ENCODE measurements at regions not wholly inside any gene's neighbourhood (a gene's known extent, or its start where the extent isn't known, plus 50 kb on each side); places are given as distances from the start of the nearest gene placed in this dataset.
"Not testable (repeated sequence)": the region's sequence is repeated elsewhere in the genome, so short reads cannot be mapped to it uniquely, and the experiment has no call there.

DNA sequence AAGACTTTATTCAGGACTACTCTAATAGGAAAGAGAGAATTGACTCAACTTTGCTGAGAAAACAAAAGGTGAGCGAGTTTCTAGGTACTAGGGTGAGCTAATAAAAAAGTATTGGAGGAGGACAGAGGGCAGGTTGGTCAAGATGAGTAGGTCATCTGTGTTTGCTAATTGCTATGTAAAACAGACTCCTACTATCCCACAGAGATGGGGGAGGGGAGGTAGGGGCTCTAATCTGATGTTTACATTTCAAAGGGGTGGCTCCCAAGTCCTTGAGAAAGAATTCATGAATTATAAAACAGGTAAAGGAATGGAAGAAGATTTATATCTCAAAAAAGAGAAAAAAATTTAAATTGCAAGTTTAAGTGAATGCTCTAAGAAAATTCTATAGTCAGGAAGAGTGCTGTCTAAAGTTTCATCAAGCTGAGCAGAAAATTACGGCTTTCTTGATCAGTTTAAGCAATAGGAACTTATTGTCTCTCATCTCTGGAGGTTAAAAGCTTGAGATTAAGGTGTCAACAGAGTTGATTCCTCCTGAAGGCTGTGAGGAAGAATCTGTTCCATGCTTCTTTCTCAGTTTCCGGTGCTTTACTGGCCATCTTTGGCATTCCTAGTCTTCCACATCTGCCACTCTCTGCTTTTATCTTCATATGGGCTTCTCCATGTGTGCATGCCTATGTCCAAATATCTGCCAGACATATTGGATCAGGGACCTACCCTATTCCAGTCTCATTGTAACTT, 790.3 kb downstream of the SLITRK5 start:
- no peak overlapping the region for H3K4me3 Mint-ChIP-seq
- no peak overlapping the region for H3K27ac Mint-ChIP-seq
- peaks cover 2 to 4% (median 3%) of the 10 kb centered on the region in 3 donors for H3K27me3 Mint-ChIP-seq (ENCODE audit: low read depth in 3 of 3)
- no peak for DNase-seq
- H3K4me1 Mint-ChIP-seq: peaks cover 0 to 12% of the 10 kb centered on the region in 2 donors
- no peaks in the 10 kb centered on the region for H3K9me3 Mint-ChIP-seq
- H3K36me3 Mint-ChIP-seq: peaks cover 0 to 4% (median 0%) of the 10 kb centered on the region in 3 donors

DNA sequence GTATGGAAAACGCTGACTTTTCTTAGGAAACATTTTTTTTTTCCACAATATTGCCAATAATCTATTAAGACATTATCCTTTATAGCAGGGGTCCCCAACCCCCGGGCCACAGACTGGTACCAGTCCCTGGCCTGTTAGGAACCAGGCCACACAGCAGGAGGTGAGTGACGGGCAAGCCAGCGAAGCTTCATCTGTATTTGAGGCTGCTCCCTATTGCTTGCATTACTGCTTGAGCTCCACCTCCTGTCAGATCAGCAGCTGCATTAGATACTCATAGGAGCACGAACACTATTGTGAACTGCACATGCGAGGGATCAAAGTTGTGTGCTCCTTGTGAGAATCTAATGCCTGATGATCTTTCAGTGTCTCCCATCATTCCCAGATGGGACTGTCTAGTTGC, 793.7 kb downstream of the SLITRK5 start:
- H3K27me3 Mint-ChIP-seq (ENCODE audit: low read depth in 3 of 3): peaks cover 0 to 4% (median 2%) of the 10 kb centered on the region in 3 donors
- no peak overlapping the region for H3K4me3 Mint-ChIP-seq
- H3K9me3 Mint-ChIP-seq: no peaks in the 10 kb centered on the region
- H3K36me3 Mint-ChIP-seq: no peaks in the 10 kb centered on the region
- H3K4me1 Mint-ChIP-seq: peaks cover 0 to 15% of the 10 kb centered on the region in 2 donors
- no peak overlapping the region for H3K27ac Mint-ChIP-seq
- DNase-seq: no peak

- no peaks in the 10 kb centered on the region for H3K27me3 Mint-ChIP-seq (ENCODE audit: low read depth in 3 of 3)
- H3K4me1 Mint-ChIP-seq: peaks cover 0 to 9% of the 10 kb centered on the region in 2 donors
- no peak for DNase-seq
- no peak overlapping the region for H3K27ac Mint-ChIP-seq
- H3K36me3 Mint-ChIP-seq: peaks cover 0 to 4% (median 0%) of the 10 kb centered on the region in 3 donors
- no peak overlapping the region for H3K4me3 Mint-ChIP-seq
- no peaks in the 10 kb centered on the region for H3K9me3 Mint-ChIP-seq
Measured at GRCh38 chr13:88472316-88472715, 801.1 kb downstream of the SLITRK5 start.

DNA sequence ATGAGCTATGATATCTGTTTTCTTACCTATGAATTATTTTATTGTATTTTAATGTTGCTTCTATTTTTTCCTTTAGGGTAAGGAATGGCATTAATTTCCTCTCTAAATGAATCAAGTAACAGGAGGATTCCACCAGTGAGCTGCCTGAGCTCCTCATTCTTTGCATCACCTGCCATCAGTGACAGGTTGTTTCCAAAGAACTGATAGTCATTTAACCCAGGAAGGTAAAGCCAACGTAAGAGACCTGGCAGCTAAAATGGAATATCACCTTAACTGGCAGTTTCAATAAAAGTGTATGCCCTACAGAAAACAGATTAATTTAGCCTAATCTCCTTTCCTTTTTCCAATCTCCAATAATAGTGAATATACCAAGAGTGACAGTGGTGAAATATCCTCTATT, 812.0 kb downstream of the SLITRK5 start:
- Mint-ChIP-seq H3K9me3 (peaks cover 3 to 18% (median 9%) of the 10 kb centered on the region in 6 donors), H3K27me3 (ENCODE audit: low read depth in 3 of 3) (peaks cover 0 to 7% (median 0%) of the 10 kb centered on the region in 3 donors), H3K27ac (no peak overlapping the region), H3K4me1 (peaks cover 2 to 6% of the 10 kb centered on the region in 2 donors), H3K36me3 (peaks cover 4 to 14% (median 11%) of the 10 kb centered on the region in 3 donors), H3K4me3 (no peak overlapping the region)
- DNase-seq: no peak

DNA sequence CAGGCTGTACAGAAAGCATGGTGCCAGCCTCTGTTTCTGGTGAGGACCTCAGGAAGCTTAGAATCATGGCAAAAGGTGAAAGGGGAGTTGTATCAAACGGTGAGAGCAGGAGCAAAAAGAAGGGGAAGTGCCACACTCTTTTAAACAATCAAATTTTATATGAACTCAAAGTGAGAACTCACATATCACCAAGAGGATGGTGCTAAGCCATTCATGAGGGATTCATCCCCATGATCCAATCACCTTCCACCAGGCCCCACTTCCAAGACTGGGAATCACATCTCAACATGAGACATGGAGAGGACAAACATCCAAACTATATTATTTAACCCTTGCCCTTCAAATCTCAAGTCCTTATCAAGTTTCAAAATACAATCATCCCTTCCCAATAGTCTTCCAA, 836.7 kb downstream of the SLITRK5 start:
- no peak for DNase-seq
- Mint-ChIP-seq H3K36me3 (peaks cover 41 to 65% (median 56%) of the 10 kb centered on the region in 3 donors), H3K4me3 (no peak overlapping the region), H3K27me3 (ENCODE audit: low read depth in 3 of 3) (peaks cover 0 to 4% (median 2%) of the 10 kb centered on the region in 3 donors), H3K4me1 (peaks cover 4 to 13% of the 10 kb centered on the region in 2 donors), H3K27ac (peak overlapping the region in 1 of 6 donors; percentile 15), H3K9me3 (peaks cover 43 to 74% (median 56%) of the 10 kb centered on the region in 6 donors)

DNA sequence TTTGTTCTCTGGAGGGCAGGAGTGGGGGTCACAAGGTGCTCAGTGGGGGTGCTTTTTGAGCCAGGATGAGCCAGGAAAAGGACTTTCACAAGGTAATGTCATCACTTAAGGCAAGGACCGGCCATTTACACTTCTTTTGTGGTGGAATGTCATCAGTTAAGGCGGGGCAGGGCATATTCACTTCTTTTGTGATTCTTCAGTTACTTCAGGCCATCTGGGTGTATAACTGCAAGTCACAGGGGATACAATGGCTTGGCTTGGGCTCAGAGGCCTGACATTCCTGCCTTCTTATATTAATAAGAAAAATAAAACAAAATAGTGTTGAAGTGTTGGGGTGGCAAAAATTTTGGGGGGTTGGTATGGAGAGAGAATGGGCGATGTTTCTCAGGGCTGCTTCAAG, 841.8 kb downstream of the SLITRK5 start:
- not testable (repeated sequence) for H3K27ac Mint-ChIP-seq; DNase-seq; H3K27me3 Mint-ChIP-seq (ENCODE audit: low read depth in 3 of 3); H3K4me3 Mint-ChIP-seq
- Mint-ChIP-seq H3K36me3 (peaks cover 20 to 37% (median 24%) of the 10 kb centered on the region in 3 donors), H3K9me3 (peaks cover 17 to 32% (median 26%) of the 10 kb centered on the region in 6 donors), H3K4me1 (peaks cover 4 to 13% of the 10 kb centered on the region in 2 donors)

DNA sequence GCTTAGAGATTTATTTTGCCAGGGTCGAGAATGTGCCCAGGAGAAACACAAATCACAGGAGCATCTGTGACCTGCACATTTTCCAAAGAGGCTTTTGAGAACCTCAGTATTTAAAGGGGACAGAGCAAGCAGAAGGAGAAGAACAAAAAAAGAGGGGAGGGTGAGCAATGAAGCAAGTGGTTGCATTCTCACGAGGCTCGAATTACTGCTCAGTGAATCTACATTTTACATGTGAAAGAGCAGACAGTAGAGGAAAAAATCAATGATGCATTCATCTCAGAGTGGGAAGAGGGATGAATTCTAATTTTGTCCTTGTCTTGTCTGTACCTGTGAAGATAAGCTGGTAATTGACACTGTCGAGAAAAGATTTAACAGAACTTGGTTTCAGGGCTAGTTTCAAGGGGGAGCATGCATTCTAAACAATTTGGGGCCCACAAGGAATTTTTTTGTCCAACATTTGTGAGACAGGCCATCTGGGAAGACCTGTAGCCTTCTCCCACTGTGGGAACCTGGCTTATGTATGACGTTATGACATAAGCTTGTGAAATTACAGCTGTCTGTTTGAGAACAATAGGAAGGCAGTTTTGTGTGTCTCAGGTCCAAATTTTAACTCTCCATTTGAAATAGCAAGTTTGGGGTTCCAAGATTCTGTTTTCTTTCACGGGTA, 855.1 kb downstream of the SLITRK5 start:
- H3K4me3 Mint-ChIP-seq: no peak overlapping the region
- H3K9me3 Mint-ChIP-seq: peaks cover 3 to 20% (median 6%) of the 10 kb centered on the region in 6 donors
- no peaks in the 10 kb centered on the region for H3K27me3 Mint-ChIP-seq (ENCODE audit: low read depth in 3 of 3)
- H3K27ac Mint-ChIP-seq: no peak overlapping the region
- H3K36me3 Mint-ChIP-seq: peaks cover 5 to 22% (median 7%) of the 10 kb centered on the region in 3 donors
- H3K4me1 Mint-ChIP-seq: peaks cover 1 to 11% of the 10 kb centered on the region in 2 donors
- no peak for DNase-seq

DNA sequence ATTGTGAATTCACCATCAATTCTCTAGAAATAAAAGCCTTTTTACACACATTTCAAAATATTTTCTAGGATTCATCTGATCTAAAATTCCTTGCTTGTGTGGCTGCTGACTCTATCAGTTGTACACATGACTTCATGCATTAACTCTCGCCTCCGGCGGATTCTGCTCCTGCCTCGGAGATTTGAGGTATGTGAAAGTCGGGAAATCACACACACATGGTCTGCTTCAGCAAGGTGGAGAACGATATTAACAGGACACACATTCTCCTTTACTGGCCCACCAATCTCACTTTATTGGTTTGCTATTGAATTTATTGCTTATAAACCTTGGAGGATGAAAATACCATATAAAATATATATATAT, 855.7 kb downstream of the SLITRK5 start:
- H3K27ac Mint-ChIP-seq: no peak overlapping the region
- no peak for DNase-seq
- no peak overlapping the region for H3K4me3 Mint-ChIP-seq
- peaks cover 0 to 1% (median 0%) of the 10 kb centered on the region in 3 donors for H3K27me3 Mint-ChIP-seq (ENCODE audit: low read depth in 3 of 3)
- H3K4me1 Mint-ChIP-seq: peaks cover 1 to 11% of the 10 kb centered on the region in 2 donors
- H3K9me3 Mint-ChIP-seq: peaks cover 3 to 20% (median 5%) of the 10 kb centered on the region in 6 donors
- peaks cover 5 to 22% (median 7%) of the 10 kb centered on the region in 3 donors for H3K36me3 Mint-ChIP-seq

DNA sequence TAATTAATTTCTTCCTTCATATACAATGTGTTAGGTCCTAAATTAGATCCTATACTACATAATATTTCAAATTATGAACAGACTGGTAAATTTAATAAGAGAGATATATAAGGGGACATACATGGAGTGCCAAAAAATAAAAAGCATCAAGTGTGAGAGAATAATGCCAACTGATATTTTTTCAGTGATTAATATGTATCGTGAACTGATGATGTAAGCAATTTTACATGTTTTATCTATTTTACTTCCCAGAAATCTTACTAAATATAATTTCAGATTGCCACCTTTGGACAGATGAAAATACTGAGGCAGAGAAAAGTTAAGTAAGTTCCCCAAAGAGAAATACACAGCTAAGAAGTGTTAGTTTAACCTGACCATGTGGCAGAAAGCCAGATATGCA, 870.8 kb downstream of the SLITRK5 start:
- no peaks in the 10 kb centered on the region for H3K9me3 Mint-ChIP-seq
- H3K27ac Mint-ChIP-seq: no peak overlapping the region
- H3K4me1 Mint-ChIP-seq: no peaks in the 10 kb centered on the region
- no peak overlapping the region for H3K4me3 Mint-ChIP-seq
- H3K27me3 Mint-ChIP-seq (ENCODE audit: low read depth in 3 of 3): no peaks in the 10 kb centered on the region
- DNase-seq: no peak
- H3K36me3 Mint-ChIP-seq: peaks cover 5 to 19% (median 5%) of the 10 kb centered on the region in 3 donors

GRCh38 chr13:88544836-88545235, 873.7 kb downstream of the SLITRK5 start:
- peaks cover 5 to 13% (median 5%) of the 10 kb centered on the region in 3 donors for H3K36me3 Mint-ChIP-seq
- H3K27ac Mint-ChIP-seq: peak overlapping the region in 1 of 6 donors; percentile 14
- H3K4me1 Mint-ChIP-seq: no peaks in the 10 kb centered on the region
- DNase-seq: no peak
- no peaks in the 10 kb centered on the region for H3K9me3 Mint-ChIP-seq
- no peak overlapping the region for H3K4me3 Mint-ChIP-seq
- H3K27me3 Mint-ChIP-seq (ENCODE audit: low read depth in 3 of 3): no peaks in the 10 kb centered on the region

DNA sequence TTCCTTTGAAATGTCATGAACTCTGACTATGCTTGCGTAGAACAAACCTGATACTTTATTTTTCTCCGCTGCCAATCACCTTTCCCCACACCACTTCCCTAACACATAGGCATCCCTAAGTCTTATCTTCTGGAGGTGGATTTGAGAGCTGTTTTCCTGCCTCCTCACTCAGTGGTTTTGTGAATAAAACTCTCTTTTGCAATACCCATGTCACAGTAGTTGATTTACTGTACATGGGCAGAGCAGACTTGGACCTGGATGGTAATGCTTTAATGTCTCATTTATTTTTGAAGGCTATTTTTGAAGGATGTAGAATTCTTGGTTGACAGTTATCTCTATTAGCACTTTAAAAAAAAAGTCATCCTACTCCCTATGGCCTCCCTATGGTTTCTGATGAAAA, 881.8 kb downstream of the SLITRK5 start:
- Mint-ChIP-seq H3K27ac (no peak overlapping the region), H3K36me3 (peaks cover 0 to 15% (median 7%) of the 10 kb centered on the region in 3 donors), H3K27me3 (ENCODE audit: low read depth in 3 of 3) (peaks cover 0 to 2% (median 0%) of the 10 kb centered on the region in 3 donors), H3K4me3 (no peak overlapping the region), H3K4me1 (peaks cover 0 to 7% of the 10 kb centered on the region in 2 donors), H3K9me3 (peaks cover 0 to 3% (median 0%) of the 10 kb centered on the region in 6 donors)
- no peak for DNase-seq

DNA sequence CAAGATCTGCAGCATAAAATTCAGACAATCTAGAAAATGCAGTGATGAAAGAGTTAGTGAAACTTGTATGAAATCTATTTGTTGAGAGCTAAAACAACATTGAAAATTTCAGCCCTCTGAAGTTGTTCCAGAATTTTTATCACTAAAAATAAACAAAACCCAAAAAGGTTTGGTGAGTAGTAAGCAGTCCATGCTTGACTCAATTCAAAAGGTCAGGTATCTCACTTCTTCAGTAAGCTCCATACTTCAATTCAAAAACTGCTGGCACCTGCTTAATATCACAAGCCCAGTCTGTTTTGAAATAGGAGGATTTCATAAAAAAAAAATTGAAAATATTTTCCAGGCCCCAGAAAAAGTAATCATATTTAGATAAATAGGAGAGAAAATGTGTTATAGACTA, 894.4 kb downstream of the SLITRK5 start:
- Mint-ChIP-seq H3K9me3 (peaks cover 0 to 2% (median 0%) of the 10 kb centered on the region in 6 donors), H3K27me3 (ENCODE audit: low read depth in 3 of 3) (peaks cover 0 to 3% (median 0%) of the 10 kb centered on the region in 3 donors), H3K4me3 (no peak overlapping the region), H3K27ac (no peak overlapping the region), H3K36me3 (peaks cover 0 to 11% (median 3%) of the 10 kb centered on the region in 3 donors), H3K4me1 (peaks cover 2 to 24% of the 10 kb centered on the region in 2 donors)
- no peak for DNase-seq

DNA sequence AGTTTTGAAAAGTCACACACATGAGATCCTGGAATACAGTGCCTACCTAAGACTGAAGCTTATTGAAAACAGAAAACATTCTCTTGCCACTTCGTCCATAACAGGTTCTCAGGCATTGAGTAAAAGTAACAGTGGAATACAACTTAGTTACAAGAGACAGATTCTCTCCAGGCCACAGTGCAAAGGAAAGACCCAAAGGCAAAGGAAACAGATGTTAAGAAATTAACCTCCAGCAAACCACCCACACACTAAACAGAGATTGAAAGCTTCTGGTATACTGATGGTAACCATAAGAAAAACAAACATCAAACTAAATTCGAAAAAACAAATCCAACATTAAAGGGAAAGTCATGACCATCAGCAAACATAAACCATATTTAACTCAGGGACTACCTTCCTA, 914.7 kb downstream of the SLITRK5 start:
- H3K36me3 Mint-ChIP-seq: peaks cover 3 to 18% (median 16%) of the 10 kb centered on the region in 3 donors
- no peaks in the 10 kb centered on the region for H3K27me3 Mint-ChIP-seq (ENCODE audit: low read depth in 3 of 3)
- H3K4me3 Mint-ChIP-seq: no peak overlapping the region
- H3K4me1 Mint-ChIP-seq: peaks cover 10 to 24% of the 10 kb centered on the region in 2 donors
- DNase-seq: no peak
- peaks cover 0 to 6% (median 1%) of the 10 kb centered on the region in 6 donors for H3K9me3 Mint-ChIP-seq
- H3K27ac Mint-ChIP-seq: peak overlapping the region in 1 of 6 donors; percentile 33

- Mint-ChIP-seq H3K36me3 (peaks cover 3 to 15% (median 14%) of the 10 kb centered on the region in 3 donors), H3K27ac (peak overlapping the region in 1 of 6 donors; percentile 33), H3K9me3 (peaks cover 0 to 7% (median 2%) of the 10 kb centered on the region in 6 donors), H3K4me3 (no peak overlapping the region), H3K27me3 (ENCODE audit: low read depth in 3 of 3) (no peaks in the 10 kb centered on the region), H3K4me1 (peaks cover 8 to 20% of the 10 kb centered on the region in 2 donors)
- no peak for DNase-seq
Measured at GRCh38 chr13:88586263-88586662, 915.1 kb downstream of the SLITRK5 start.

Measured in immature natural killer cell (primary cell).